ENCODE measurements at regions not wholly inside any gene's neighbourhood (a gene's known extent, or its start where the extent isn't known, plus 50 kb on each side); places are given as distances from the start of the nearest gene placed in this dataset.

DNA sequence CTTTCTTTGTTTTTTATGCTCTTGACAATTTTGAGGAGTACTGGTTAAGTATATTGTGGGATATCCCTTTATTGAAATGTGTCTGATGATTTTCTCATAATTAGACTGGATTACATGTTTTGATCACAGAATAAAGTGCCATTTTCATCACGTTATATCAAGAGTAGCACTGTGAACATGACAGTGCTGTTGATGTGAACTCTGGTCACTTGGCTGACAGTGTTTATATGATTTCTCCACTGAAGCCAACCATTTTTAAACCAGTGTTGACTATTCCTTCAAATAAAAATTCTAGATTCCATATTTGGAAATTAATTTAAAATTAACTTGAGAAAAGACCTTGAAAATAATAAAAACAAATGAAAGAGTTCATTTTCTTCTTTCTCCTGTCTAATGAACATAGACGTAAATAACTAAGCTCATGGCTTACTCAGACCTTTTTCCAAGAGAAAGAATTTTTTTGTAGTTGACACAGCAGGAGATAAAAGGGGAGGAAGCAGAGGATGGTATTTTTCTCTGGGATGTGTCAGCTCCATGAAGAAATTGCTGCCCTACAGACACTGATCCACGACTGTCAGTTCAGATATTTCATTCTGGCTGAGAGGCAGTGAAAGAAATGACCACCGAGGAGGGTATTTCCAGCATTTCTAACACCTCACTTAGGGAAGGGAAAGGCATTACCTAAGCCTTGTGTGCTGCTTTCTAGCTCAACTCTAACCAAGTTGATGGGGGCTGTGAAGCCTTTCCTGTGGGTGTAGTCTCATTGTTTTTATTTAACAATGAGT lies 150.9 kb upstream of the ANK2 start:
- no peaks in the 10 kb centered on the region for H3K9me3 Mint-ChIP-seq (ENCODE audit: low read depth)
- no peak overlapping the region for H3K4me3 Mint-ChIP-seq (ENCODE audit: unreplicated experiment)
- no peak overlapping the region for H3K27ac Mint-ChIP-seq (ENCODE audit: unreplicated experiment)
- TF ChIP-seq, protein P1, sequence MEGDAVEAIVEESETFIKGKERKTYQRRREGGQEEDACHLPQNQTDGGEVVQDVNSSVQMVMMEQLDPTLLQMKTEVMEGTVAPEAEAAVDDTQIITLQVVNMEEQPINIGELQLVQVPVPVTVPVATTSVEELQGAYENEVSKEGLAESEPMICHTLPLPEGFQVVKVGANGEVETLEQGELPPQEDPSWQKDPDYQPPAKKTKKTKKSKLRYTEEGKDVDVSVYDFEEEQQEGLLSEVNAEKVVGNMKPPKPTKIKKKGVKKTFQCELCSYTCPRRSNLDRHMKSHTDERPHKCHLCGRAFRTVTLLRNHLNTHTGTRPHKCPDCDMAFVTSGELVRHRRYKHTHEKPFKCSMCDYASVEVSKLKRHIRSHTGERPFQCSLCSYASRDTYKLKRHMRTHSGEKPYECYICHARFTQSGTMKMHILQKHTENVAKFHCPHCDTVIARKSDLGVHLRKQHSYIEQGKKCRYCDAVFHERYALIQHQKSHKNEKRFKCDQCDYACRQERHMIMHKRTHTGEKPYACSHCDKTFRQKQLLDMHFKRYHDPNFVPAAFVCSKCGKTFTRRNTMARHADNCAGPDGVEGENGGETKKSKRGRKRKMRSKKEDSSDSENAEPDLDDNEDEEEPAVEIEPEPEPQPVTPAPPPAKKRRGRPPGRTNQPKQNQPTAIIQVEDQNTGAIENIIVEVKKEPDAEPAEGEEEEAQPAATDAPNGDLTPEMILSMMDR (IDR thresholded peaks at IDR 0.05) = no peak
- DNase-seq (ENCODE audit: low spot score) = no peak
- no peaks in the 10 kb centered on the region for H3K27me3 Mint-ChIP-seq (ENCODE audit: low read depth)
- H3K36me3 Mint-ChIP-seq (ENCODE audit: low read depth) = no peaks in the 10 kb centered on the region
- H3K4me1 Mint-ChIP-seq (ENCODE audit: low read depth) = peaks cover 36% of the 10 kb centered on the region

DNA sequence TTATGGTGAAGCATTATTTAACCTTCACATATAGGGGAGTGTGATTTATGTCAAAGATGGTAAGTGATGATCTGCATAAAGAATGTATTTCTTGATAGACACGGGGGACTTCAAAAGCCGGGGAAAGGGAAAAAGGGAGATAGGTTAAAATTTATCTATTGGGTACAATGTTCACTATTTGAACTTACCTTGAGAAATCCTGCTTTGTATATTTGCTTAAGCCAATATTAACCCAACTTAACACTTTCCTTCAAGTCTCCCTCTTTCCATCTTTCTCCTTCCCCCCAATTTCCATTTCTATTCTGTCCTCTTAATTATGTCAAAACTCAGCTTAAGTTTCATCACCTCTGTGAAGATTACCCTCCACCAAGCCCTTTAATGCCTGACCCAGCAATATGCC lies 149.0 kb upstream of the ANK2 start:
- Mint-ChIP-seq H3K4me1 (ENCODE audit: low read depth) (peaks cover 33% of the 10 kb centered on the region), H3K36me3 (ENCODE audit: low read depth) (no peaks in the 10 kb centered on the region), H3K9me3 (ENCODE audit: low read depth) (no peaks in the 10 kb centered on the region), H3K4me3 (ENCODE audit: unreplicated experiment) (no peak overlapping the region), H3K27ac (ENCODE audit: unreplicated experiment) (no peak overlapping the region), H3K27me3 (ENCODE audit: low read depth) (no peaks in the 10 kb centered on the region)
- TF ChIP-seq, protein P1 (IDR thresholded peaks at IDR 0.05) = no peak
- no peak for DNase-seq (ENCODE audit: low spot score)

DNA sequence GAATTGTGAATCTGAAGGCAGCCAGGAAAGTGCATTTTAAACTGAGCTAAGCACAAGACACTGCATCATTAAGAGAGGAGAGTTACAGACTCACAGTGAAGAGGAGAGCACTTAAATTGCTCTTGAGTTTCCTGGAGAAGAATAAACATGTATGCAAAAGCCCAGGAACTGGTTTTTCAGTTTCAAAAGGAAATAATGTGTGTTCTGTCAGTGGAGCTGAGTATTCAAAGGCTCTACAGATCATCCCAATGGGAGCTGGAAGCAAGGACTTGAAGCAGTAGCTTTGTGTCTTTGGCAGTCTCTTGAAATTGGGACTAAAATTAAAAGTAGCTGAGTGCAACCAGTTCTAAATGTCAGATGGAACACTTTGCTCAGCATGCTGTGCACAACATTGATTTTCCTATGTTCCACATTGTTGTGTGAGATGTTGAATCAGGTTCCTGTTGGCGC lies 147.5 kb upstream of the ANK2 start:
- Mint-ChIP-seq H3K9me3 (ENCODE audit: low read depth) (no peaks in the 10 kb centered on the region), H3K4me1 (ENCODE audit: low read depth) (peaks cover 18% of the 10 kb centered on the region), H3K27me3 (ENCODE audit: low read depth) (no peaks in the 10 kb centered on the region), H3K36me3 (ENCODE audit: low read depth) (peaks cover 3% of the 10 kb centered on the region), H3K27ac (ENCODE audit: unreplicated experiment) (no peak overlapping the region), H3K4me3 (ENCODE audit: unreplicated experiment) (no peak overlapping the region)
- DNase-seq (ENCODE audit: low spot score) = no peak
- TF ChIP-seq, protein P1 (IDR thresholded peaks at IDR 0.05) = no peak

DNA sequence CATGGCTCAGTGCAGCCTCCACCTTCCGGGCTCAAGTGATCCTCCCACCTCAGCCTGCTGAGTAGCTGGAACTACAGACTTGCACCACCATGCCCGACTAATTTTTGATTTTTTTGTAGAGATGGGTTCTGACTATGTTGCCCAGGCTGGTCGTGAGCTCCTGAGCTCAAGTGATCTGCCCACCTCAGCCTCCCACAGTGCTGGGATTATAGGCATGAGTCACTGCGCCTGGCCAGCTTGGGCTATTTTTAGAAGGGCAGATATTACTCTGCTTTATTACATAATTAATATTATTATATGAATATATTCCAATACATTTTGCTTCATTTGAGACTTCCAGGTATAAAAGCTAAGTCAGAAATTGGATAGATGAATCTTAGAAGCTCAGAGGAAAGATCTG lies 143.7 kb upstream of the ANK2 start:
- TF ChIP-seq, protein P1 (IDR thresholded peaks at IDR 0.05) = no peak
- H3K27ac Mint-ChIP-seq (ENCODE audit: unreplicated experiment) = no peak overlapping the region
- peaks cover 3% of the 10 kb centered on the region for H3K36me3 Mint-ChIP-seq (ENCODE audit: low read depth)
- no peak overlapping the region for H3K4me3 Mint-ChIP-seq (ENCODE audit: unreplicated experiment)
- no peaks in the 10 kb centered on the region for H3K27me3 Mint-ChIP-seq (ENCODE audit: low read depth)
- H3K9me3 Mint-ChIP-seq (ENCODE audit: low read depth) = no peaks in the 10 kb centered on the region
- peaks cover 17% of the 10 kb centered on the region for H3K4me1 Mint-ChIP-seq (ENCODE audit: low read depth)
- no peak for DNase-seq (ENCODE audit: low spot score)

DNA sequence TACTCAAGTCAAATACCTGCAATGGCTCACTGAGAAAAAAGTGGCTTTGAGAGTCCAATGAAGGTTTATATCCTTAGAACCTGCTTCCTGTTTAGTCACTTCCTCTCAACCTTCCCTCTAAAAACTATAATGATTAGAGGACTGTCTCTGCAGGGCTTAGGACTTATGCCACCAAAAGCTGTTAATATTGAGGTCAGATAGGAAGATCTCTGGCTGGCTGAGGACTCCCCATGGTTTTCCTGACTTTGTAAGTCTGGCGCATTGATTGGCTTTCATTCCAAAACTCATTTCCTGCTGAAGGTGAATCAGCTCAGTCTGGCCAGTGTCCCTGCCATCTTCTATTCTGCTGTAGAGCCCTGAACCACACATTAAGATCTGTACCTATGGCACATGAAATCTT lies 140.9 kb upstream of the ANK2 start:
- no peaks in the 10 kb centered on the region for H3K9me3 Mint-ChIP-seq (ENCODE audit: low read depth)
- H3K27ac Mint-ChIP-seq (ENCODE audit: unreplicated experiment) = no peak overlapping the region

More for the DNA sequence above, 140.9 kb upstream of the ANK2 start:
- Mint-ChIP-seq H3K4me1 (ENCODE audit: low read depth) (peaks cover 17% of the 10 kb centered on the region), H3K27me3 (ENCODE audit: low read depth) (no peaks in the 10 kb centered on the region), H3K36me3 (ENCODE audit: low read depth) (peaks cover 3% of the 10 kb centered on the region), H3K4me3 (ENCODE audit: unreplicated experiment) (no peak overlapping the region)
- TF ChIP-seq, protein P1 (IDR thresholded peaks at IDR 0.05) = no peak
- no peak for DNase-seq (ENCODE audit: low spot score)

Data from chondrocyte (in vitro differentiated cells).